Activated CD4-positive, alpha-beta T cell treated with anti-CD3 and anti-CD28 coated beads for 1 hour (primary cell): ENCODE measurements at regions not wholly inside any gene's neighbourhood (a gene's known extent, or its start where the extent isn't known, plus 50 kb on each side); places are given as distances from the start of the nearest gene placed in this dataset.

ENCODE experiments used
- DNase-seq: peaks from one replicate; pipeline ENCODE4 v3.0.0-alpha.2; 2020

GRCh38 chr5:116703328-116703727 lies 128.7 kb upstream of the SEMA6A start:
- DNase-seq = no peak

DNA sequence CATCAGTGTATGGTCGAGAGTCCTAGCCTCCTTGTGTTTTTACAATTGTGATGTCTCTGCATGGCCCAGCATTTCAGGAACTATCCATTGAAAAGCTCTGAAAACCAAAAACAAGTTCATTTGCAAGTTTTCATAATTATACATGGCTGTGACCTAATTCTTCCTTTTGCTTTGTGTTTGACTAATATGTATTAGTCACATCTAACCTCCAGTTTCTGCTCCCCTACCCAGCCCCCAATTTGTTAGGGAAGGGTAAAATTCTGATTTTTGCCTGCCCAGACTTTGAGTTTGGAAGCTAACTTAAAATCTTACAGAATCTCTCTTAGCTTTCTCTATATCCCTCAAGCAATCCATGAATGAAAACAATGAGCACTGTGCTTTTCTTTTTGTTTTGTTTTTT lies 128.2 kb upstream of the SEMA6A start:
- DNase-seq = no peak

DNA sequence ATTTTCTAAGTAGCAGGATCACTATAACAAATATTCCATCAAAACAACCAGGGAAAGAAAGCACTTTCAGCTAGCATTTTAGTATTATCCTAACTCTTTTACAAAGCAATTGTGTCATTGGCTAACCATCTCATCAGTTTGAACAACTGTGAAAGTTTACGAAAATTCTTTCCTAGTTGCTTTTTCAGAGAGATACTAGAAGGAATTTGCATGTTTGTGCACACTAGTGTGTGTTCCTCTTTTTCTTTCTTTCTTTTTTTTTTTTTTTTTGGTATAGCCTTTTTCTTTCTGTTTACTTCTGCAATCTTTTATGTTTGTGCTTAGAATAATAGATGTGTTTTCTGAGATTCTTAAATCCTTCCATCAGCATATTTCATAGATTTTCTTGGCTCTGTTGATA lies 124.7 kb upstream of the SEMA6A start:
- no peak for DNase-seq

GRCh38 chr5:116696366-116696765 lies 121.7 kb upstream of the SEMA6A start:
- no peak for DNase-seq

- DNase-seq = no peak
Observed at GRCh38 chr5:116695681-116696080, 121.1 kb upstream of the SEMA6A start.

DNA sequence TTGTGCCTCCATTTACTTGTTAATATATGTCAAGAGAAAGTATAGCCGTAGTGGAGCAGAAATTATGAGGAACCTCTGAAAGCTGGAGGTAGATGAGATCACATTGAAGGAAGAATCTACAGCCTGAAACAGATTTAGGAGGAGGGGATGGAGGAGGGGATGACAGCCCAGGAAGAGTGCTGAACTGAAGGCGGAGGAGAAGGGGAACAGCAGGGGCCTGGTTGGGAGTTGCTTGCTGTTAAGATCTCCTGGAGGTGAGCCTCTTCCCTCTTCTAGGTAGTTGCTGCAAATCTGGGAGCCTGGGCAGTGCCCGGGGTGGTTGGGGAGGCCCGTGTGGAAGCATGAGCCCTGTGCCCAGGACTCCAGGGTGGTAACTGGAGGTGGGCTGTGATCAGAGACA lies 111.8 kb upstream of the SEMA6A start:
- no peak for DNase-seq

DNA sequence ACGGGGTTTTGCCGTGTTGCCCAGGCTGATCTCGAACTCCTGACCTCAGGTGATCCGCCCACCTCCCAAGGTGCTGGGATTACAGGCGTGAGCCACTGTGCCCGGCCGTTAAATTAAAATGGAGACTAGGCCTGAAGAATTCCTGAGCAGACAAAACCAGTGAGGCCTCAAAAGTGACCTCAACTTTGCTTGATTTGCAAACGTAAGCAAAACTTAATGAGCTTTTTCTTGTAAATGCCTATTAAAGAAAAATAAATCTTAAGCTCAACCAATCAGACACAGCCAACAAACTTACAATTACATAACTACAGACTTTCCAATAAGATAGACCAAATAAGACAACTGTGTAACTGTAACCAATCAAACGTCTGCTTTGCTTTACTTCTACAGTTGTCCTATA lies 111.3 kb upstream of the SEMA6A start:
- no peak for DNase-seq

DNA sequence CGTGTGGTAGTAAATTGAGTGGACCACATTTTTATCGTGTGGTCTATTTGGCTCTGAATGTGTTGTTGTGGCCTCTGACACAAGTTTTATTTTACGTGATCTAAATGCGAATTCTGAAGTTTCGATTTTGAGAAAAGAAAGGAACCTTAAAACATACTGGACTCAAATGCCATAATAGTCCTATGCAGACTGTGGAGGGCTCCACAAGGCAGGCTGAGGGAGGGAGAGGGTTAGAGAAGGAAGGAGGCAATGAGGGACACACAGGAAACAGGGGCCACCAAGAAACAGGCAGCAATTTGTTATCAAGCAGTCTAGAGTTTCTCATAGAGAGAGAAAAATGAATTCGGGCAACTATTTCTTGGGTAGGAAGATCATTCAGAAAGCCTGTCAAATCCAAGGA lies 110.4 kb upstream of the SEMA6A start:
- DNase-seq = no peak

- DNase-seq = no peak
Observed at GRCh38 chr5:116681334-116682013, 106.9 kb upstream of the SEMA6A start.

- no peak for DNase-seq
Observed at GRCh38 chr5:116675626-116675910, 100.9 kb upstream of the SEMA6A start.

- no peak for DNase-seq
Observed at GRCh38 chr5:116674881-116675625, 100.4 kb upstream of the SEMA6A start.

DNA sequence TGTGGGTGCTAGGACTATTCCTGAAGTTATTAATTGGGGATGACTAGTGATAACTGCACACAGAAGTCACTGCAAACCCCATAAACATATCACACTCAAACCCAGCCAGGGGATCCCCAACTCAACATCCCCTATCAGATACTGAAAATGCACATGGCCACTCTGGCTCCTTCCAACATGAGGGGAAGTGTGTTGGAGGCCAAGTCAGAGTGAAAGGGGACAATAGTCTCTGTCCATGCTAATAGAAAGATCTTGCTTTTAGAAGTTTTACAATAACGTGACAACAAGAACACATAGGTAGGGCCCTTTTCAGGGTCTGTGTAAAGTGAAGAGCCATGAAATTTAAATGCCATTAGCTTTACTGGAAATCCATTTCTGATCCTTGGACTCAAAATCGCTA lies 98.8 kb upstream of the SEMA6A start:
- DNase-seq = no peak

GRCh38 chr5:116672203-116672602 lies 97.6 kb upstream of the SEMA6A start:
- no peak for DNase-seq

GRCh38 chr5:116671211-116671736 lies 96.7 kb upstream of the SEMA6A start:
- DNase-seq = no peak

DNA sequence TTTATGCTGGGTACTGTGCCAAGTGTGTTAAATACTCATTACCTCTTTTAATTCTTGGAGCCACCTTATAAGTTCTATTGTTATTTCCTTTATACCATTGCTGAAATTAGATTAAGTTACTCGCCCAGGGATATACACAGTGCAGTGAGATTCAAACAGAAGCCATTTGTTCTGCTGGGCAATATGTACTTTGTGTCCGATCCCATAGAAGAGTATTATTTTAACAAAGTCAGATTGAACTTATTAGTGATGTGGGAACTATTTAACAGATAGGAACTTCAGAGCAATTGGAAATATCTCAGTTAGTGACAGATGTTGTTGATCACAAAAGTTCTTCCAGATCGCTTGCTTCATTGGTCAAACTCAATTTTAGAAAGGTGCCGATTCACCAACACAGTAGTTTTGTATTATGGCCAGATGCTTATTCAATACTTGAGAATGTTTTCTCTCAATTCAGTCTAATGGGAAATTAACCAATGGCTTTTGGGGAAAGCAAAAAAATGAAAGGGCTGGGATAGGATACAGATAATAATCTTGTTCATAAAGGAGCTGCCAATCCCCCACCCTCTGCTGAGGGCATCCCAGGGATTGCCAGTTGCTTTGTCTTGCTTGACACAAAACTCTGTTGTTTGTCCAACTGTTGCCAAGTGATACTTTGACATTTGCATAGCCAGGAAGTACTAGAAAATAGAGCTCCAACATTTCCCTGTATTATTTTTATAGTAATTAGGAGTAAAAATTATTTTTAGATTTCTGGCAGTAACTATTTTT lies 94.8 kb upstream of the SEMA6A start:
- no peak for DNase-seq

DNA sequence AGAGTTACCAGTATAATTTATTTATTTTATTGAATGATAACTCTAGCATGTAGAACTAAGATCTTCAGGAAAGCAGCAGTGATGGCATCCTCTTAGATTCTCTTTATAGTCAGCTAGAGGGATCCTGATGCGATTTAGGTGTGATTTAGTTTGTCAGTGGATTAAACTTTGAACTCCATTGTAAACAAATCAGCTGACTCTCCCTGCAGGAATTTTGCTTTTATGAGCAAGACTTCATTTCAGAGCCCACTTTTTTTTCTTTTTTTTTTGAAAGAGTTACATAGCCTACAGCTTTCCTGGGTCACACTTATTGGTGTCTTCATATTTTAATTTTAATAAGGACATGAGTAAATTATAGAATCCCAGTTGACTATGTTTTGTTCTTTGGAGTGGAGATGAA lies 93.8 kb upstream of the SEMA6A start:
- no peak for DNase-seq

DNA sequence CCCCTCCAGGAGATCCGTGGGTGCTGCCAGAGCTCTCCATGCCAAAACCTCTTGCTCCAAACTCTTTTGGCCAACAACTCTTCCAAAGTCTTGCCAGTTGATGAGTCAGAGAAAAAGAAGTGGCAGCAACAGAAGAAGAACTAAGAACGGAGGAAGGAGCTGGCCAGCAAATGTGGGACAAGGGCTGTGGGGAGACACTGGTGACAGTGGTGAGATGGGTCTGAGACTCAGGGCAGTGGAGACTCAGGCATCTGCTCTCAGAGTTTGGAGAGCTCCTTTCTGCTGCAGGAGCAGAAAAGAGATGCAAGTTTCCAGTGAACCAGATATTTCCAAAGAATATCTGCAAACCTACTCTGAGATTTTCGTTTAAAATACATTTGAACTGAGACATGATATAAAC lies 92.3 kb upstream of the SEMA6A start:
- DNase-seq = no peak

- no peak for DNase-seq
Observed at GRCh38 chr5:116664988-116665387, 90.4 kb upstream of the SEMA6A start.

GRCh38 chr5:116663081-116663480 lies 88.5 kb upstream of the SEMA6A start:
- no peak for DNase-seq

DNA sequence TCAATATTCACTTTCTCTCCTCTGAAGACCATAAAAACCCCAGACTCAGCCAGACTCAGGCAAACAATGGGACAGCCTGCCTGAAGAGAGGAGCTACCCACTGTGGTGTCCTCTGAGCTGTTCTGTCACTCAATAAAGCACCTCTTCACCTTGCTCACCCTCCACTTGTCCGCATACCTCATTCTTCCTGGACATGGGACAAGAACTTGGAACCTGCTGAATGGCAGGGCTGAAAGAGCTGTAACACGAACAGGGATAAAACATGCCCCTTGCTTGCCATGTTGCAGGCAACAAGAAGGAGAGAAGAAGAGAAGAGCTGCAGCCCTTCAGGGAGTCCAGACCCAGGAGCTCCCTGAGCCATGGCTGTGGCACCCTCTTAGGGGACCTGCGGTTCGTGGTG lies 86.8 kb upstream of the SEMA6A start:
- no peak for DNase-seq

DNA sequence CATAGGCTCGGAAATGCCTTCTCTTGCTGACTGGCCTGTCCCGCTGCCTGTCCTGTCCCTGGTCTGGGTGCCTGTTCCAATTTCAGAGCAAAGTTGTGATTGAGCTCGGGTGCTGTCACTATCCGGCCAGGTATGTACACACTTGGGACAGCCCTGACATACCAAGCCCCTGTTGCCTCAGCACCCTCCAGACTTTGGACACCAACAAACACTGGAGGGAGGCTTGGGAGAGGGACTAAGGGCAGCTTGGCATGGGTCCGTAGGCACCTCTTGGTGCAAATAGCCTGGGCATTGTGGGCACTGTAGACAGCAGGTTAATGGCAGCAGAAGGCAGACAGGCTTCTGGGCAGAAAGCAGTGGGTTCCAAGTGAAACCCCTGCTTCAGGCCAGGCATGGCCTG lies 86.3 kb upstream of the SEMA6A start:
- no peak for DNase-seq

DNA sequence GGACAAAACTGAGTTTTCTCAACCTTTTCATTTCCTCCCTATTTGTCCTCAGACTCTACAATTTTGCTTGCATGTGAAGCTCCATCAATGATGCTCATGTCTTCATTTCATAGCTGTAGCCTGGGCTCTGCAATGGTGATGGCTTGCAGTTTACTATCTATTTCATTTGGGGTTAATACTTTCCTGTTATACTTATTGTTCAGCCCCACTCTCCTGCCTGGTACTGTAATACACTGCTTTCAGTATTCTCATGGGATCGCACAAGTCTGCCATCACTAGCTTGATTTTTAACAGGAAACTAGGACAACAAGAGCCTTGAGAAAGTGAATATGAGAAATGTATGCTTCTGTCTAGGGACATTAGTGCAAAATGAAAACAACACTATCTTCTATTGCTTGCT lies 84.2 kb upstream of the SEMA6A start:
- DNase-seq = no peak

GRCh38 chr5:116658141-116658540 lies 83.5 kb upstream of the SEMA6A start:
- DNase-seq = no peak

- no peak for DNase-seq
Observed at GRCh38 chr5:116655431-116655830, 80.8 kb upstream of the SEMA6A start.
